Hematopoietic multipotent progenitor cell treated with erythropoietin and hydrocortisone succinate and interleukin-3 and kit ligand, for 15 days (in vitro differentiated cells): ENCODE measurements at regions not wholly inside any gene's neighbourhood (a gene's known extent, or its start where the extent isn't known, plus 50 kb on each side); places are given as distances from the start of the nearest gene placed in this dataset.

Source experiments
- DNase-seq: peaks from one replicate; pipeline ENCODE4 v3.0.0-alpha.2; 2015; ENCODE audit warnings: low spot score

- DNase-seq: no peak
These were observed 57.3 kb downstream of the MAF start for GRCh38 chr16:79543219-79543618.

GRCh38 chr16:79542237-79542774 is 58.2 kb downstream of the MAF start:
- DNase-seq: no peak

- DNase-seq: no peak
These were observed 59.5 kb downstream of the MAF start for GRCh38 chr16:79540825-79541595.

GRCh38 chr16:79537584-79537983 is 63.0 kb downstream of the MAF start:
- DNase-seq: no peak

GRCh38 chr16:79536958-79537357 is 63.6 kb downstream of the MAF start:
- DNase-seq: no peak

- no peak for DNase-seq
These were observed 65.4 kb downstream of the MAF start for GRCh38 chr16:79535130-79535529.

GRCh38 chr16:79534143-79534542 is 66.4 kb downstream of the MAF start:
- DNase-seq: no peak

- no peak for DNase-seq
These were observed 67.2 kb downstream of the MAF start for GRCh38 chr16:79533292-79533691.

GRCh38 chr16:79532785-79533184 is 67.8 kb downstream of the MAF start:
- no peak for DNase-seq

- no peak for DNase-seq
These were observed 68.3 kb downstream of the MAF start for GRCh38 chr16:79532273-79532672.

GRCh38 chr16:79528338-79528737 is 72.2 kb downstream of the MAF start:
- no peak for DNase-seq

GRCh38 chr16:79523971-79524370 is 76.6 kb downstream of the MAF start:
- DNase-seq: no peak

GRCh38 chr16:79519448-79519847 is 81.1 kb downstream of the MAF start:
- no peak for DNase-seq

- no peak for DNase-seq
These were observed 83.4 kb downstream of the MAF start for GRCh38 chr16:79517156-79517555.

- DNase-seq: no peak
These were observed 89.7 kb downstream of the MAF start for GRCh38 chr16:79510879-79511278.

GRCh38 chr16:79509906-79510305 is 90.6 kb downstream of the MAF start:
- DNase-seq: no peak

GRCh38 chr16:79509211-79509631 is 91.3 kb downstream of the MAF start:
- no peak for DNase-seq

GRCh38 chr16:79508294-79508693 is 92.2 kb downstream of the MAF start:
- DNase-seq: no peak

GRCh38 chr16:79505344-79505743 is 95.2 kb downstream of the MAF start:
- DNase-seq: no peak

GRCh38 chr16:79503511-79503910 is 97.0 kb downstream of the MAF start:
- DNase-seq: no peak

- DNase-seq: no peak
These were observed 99.1 kb downstream of the MAF start for GRCh38 chr16:79501446-79501845.

GRCh38 chr16:79500866-79501265 is 99.7 kb downstream of the MAF start:
- no peak for DNase-seq

- DNase-seq: no peak
These were observed 100.3 kb downstream of the MAF start for GRCh38 chr16:79500286-79500685.

- DNase-seq: no peak
These were observed 101.6 kb downstream of the MAF start for GRCh38 chr16:79498928-79499327.
